ENCODE measurements at regions not wholly inside any gene's neighbourhood (a gene's known extent, or its start where the extent isn't known, plus 50 kb on each side); places are given as distances from the start of the nearest gene placed in this dataset.

DNA sequence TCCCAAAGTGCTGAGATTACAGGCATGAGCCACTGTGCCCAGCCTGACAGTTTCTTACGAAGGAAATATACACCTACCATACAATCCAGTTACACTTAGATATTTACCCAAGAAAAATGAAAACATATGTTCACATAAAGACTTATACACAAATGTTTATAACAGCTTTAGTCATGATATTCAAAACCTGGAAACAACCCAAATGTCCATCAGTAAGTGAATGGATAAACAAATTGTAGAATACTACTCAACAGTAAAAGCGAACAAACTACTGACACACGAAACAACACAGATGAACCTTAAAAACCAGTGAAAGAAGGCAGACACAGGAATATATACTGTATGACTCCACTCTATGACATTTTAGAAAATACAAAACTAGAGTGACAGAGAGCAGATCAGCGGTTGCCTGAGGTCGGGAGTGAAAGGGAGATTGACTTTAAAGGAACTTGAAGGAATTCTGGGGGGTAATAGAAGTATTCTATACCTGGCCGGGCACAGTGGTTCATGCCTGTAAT lies 83.6 kb downstream of the SPRING1 start:
- DNase-seq (ENCODE audit: insufficient read length, low spot score), result no peak

DNA sequence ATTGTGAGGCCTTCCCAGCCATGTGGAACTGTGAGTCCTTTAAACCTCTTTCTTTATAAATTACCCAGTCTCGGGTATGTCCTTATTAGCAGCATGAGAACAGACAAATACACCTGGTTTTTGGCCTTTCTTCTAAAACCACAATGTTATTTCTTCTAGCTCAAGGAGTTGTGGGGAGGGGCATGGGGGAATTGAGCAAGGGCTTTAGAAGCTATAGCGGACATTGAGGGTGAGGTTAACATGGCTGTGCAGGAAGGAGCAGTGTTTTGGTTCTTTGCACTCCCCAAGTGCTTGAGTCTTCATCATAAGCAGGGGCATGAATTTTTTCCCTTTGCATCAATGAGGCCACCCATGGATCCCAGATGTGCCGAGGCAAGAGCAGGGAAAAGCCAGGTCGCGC lies 86.8 kb downstream of the SPRING1 start:
- DNase-seq (ENCODE audit: insufficient read length, low spot score) (no peak), FAIRE-seq (no peak)

More for the DNA sequence above, 83.6 kb downstream of the SPRING1 start:
- FAIRE-seq, result no peak

DNA sequence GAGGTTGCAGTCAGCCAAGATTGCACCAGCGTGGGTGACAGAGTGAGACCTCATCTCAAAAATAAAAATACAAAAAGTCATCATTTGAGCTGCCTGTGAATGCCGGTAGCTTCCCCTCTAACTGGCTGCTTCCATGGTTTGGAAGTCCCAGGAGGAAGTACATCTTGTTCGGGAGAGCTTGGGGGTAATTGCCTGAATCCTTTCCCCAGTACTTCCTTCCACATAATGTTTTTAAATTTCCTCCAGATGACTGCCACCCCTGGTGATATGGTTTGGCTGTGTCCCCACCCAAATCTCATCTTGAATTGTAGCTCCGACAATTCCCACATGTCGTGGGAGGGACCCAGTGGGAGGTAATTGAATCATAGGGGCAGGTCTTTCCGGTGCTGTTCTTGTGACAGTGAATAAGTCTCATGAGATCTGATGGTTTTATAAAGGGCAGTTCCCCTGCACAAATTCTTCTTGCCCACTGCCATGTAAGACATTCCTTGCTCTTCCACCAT lies 87.2 kb downstream of the SPRING1 start:
- DNase-seq (ENCODE audit: insufficient read length, low spot score) (no peak), FAIRE-seq (no peak)

- DNase-seq (ENCODE audit: insufficient read length, low spot score), result no peak
- no peak for FAIRE-seq
These were observed 87.8 kb downstream of the SPRING1 start for GRCh38 chr12:116650062-116650461.

GRCh38 chr12:116647813-116648212 lies 88.6 kb downstream of the MAP1LC3B2 start:
- DNase-seq (ENCODE audit: insufficient read length, low spot score) (no peak), FAIRE-seq (no peak)

DNA sequence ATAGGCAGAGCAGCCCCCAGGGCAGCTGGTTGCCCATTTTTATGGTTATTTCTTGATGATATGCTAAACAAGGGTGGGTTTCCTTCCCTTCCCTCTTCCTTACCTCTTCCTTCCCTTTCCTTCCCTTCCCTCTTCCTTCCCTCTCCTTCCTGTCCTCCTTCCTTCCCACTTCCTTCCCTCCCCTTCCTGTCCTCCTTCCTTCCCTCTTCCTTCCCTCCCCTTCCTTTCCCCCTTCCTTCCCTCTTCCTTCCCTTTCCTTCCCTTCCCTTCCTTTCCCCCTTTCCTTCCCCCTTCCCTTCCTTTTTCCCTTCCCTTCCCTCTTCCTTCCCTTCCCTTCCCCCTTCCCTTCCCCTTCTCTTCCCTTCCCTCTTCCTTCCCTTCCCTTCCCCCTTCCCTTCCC lies 87.7 kb downstream of the MAP1LC3B2 start:
- FAIRE-seq (no peak), DNase-seq (ENCODE audit: insufficient read length, low spot score) (no peak)

- DNase-seq (ENCODE audit: insufficient read length, low spot score) (no peak), FAIRE-seq (no peak)
These were observed 85.6 kb downstream of the MAP1LC3B2 start for GRCh38 chr12:116644806-116645205.

GRCh38 chr12:116642683-116643082 lies 83.5 kb downstream of the MAP1LC3B2 start:
- FAIRE-seq (no peak), DNase-seq (ENCODE audit: insufficient read length, low spot score) (no peak)

DNA sequence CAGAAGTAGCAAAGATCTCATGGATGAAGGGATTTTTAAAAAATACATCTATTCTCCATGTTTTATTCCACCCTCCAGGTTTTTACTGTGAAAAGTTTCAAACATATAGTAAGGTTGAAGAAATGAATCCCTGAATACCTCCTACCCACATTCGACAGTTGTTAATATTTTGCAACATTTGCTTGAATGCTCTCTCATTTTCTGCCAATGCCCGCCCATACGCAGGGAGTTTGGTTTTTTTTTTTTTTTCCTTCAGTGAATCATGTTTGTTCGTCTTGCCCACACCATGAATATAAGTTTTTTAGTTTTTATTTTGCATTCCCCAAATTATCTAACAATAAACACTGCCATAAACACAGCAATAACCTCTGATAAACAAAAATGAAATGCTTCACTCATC lies 82.9 kb downstream of the MAP1LC3B2 start:
- FAIRE-seq (no peak), DNase-seq (ENCODE audit: insufficient read length, low spot score) (no peak)

DNA sequence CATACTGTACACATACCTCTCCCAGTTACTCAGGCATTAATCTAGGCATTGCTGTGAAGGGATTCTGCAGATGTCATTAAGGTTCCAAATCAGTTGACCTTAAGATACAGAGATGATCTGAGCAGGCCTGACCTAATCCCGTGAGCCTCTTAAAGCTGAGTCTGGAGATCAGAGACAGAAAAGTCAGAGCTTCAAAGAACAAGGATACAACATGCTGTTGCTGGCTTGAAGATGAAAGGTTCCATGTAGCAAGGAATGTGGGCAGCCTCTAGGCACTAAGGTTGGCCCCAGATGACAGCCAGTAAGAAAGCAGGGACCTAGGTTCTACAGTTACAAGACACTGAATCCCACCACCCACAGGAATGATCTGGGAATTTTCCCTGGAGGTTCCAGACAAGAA lies 81.1 kb downstream of the MAP1LC3B2 start:
- no peak for DNase-seq (ENCODE audit: insufficient read length, low spot score)

GRCh38 chr12:116639765-116640164 lies 80.6 kb downstream of the MAP1LC3B2 start:
- no peak for DNase-seq (ENCODE audit: insufficient read length, low spot score)
- FAIRE-seq, result no peak

More for the DNA sequence above, 81.1 kb downstream of the MAP1LC3B2 start:
- FAIRE-seq, result no peak

- DNase-seq (ENCODE audit: insufficient read length, low spot score) (no peak), FAIRE-seq (no peak)
These were observed 79.2 kb downstream of the MAP1LC3B2 start for GRCh38 chr12:116638376-116638775.

DNA sequence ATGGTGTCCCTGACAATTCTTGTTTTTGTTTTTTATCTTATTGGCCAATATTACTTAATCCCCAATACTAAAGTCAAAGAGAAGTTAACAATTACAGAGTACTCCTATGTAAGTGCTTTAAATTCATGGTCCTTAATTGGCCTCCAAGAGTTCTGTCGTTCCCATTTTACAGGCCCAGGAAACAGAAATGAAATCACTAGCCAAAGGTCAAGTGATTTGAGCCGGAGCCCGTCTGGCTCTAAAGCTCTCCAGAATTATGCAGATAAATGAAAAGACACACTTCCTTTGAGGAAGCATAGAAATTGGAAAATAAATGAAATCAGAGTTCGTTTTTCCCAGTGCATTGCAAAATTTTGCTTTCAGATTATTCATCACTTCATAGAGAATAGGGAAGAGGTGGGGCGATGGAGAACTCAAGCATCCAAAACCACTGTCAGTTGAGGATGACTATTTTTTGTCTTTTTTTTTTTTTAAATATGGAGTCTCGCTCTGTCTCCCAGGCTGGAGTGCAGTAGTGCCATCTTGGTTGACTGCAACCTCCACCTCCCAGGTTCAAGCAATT lies 78.5 kb downstream of the MAP1LC3B2 start:
- FAIRE-seq (no peak), DNase-seq (ENCODE audit: insufficient read length, low spot score) (no peak)

DNA sequence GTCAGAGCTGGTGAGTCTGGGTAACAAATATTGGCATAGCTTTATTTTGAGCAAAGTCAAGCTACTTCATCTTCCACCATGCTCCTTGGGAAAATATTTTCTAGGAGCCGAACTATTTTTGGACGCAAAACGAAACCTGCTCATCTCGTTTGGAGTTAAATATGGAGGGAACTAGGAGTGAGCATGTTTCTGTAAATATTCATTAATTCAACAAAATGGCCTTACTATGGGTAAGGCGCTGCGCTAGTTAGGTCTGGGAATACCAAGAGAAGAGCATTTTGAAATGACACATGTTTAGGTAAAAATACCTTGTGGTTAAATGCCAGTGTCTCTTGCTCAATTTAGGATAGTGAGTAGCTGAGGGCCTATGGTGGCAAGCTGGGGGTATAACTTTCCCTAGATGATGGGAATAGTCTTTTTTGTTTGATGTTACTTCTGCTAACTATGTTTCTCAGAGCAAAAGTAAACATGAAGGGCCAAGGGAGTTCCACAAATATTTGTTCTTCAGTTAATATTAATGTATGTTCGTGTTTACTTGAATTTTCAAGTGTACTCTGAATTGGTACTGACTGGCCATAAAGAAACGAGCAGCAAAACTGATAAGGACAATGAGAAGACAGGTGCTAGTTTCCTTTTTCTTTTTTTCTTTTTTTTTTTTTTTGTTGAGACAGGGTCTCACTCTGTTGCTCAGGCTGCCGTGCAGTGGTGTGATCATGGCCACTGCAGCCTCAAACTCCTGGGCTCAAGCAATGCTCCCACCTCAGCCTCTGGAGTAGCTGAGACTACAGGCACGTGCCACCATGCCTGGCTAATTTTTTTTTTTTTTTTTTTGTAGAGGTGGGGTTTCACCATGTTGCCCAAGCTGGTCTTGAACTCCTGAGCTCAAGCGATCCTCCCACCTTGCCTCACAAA lies 77.7 kb downstream of the MAP1LC3B2 start:
- FAIRE-seq, result no peak

GRCh38 chr12:116635487-116635886 lies 76.3 kb downstream of the MAP1LC3B2 start:
- FAIRE-seq, result no peak
- DNase-seq (ENCODE audit: insufficient read length, low spot score), result no peak

More for the DNA sequence above, 77.7 kb downstream of the MAP1LC3B2 start:
- DNase-seq (ENCODE audit: insufficient read length, low spot score), result no peak

GRCh38 chr12:116633476-116633875 lies 74.3 kb downstream of the MAP1LC3B2 start:
- DNase-seq (ENCODE audit: insufficient read length, low spot score), result no peak
- no peak for FAIRE-seq

GRCh38 chr12:116631619-116632018 lies 72.4 kb downstream of the MAP1LC3B2 start:
- FAIRE-seq (no peak), DNase-seq (ENCODE audit: insufficient read length, low spot score) (no peak)

DNA sequence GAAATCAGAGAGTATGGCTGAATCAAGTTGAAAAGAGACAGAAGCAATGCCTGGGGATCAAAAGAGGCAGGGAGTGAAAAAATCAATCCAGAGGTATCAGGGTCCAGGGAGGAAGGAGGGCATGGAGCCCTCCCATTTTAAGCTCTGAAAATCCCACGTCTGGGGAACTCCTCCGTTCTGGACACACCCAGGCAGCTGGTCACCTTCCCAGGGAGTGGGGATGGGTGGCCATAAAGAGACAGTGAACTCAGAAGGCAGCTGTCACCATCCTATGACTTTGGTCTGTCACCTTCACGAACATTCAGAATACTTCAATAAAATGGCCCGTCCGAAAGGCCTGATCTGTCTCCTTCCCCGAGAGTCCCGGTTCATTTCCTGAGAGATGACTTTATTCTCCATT lies 71.6 kb downstream of the MAP1LC3B2 start:
- FAIRE-seq (no peak), DNase-seq (ENCODE audit: insufficient read length, low spot score) (no peak)

DNA sequence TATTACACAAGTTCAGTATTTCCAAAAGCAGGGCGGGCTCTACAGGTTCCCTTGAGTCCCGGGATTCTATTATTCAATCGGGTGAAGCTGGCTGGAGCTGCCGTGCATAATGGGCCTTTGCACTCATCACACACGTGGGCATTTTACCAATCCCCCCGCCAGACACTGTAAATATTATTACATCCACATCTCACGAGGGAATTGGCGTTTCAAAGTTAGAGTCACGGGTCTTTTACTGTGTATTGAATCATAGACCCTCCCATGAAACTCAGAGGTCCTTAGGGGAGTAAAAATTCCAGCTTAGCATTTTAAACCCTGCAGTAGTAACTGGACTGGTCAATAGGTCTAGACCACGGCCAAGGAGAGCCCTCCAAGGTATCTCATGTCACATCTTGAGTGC lies 70.3 kb downstream of the MAP1LC3B2 start:
- FAIRE-seq (no peak), DNase-seq (ENCODE audit: insufficient read length, low spot score) (no peak)

DNA sequence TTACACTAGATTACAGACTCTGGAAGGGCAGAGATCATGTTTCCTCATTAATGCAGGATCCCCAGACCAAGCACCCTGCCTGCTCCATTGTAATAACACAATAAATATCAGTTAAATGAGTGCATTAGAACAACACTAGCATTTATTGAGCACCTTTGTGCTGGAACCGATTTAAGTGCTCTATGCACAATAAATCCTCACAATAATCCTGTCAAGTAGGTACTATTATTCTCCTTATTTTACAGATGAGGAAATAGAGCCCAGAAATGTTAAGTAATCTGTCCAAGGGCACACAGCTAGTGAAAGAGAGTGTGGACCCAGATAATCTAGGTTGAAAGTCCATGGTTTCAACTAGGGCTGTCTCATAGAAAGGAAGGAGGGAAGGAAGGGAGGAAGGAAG lies 69.8 kb downstream of the MAP1LC3B2 start:
- no peak for FAIRE-seq
- no peak for DNase-seq (ENCODE audit: insufficient read length, low spot score)

DNA sequence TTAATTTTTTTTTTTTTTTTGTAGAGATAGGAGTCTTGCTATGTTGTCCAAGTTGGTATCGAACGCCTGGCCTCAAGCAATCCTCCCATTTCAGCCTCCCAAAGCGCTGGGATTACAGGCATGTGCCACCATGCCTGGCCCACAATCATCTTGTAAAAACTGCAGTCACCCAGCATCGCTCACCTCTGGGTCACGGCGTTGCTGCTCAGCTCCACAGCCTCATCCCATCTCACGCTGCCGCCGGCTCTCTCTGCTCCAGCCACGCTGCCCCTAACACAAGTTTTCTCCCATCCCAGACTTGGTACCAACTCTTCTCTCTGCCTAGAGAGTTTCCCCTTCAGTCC lies 69.2 kb downstream of the MAP1LC3B2 start:
- DNase-seq (ENCODE audit: insufficient read length, low spot score) (no peak), FAIRE-seq (no peak)

All from GM19239 (cell line).